Omental fat pad (tissue), 3 donors: ENCODE measurements at regions not wholly inside any gene's neighbourhood (a gene's known extent, or its start where the extent isn't known, plus 50 kb on each side); places are given as distances from the start of the nearest gene placed in this dataset.

Source experiments
- ATAC-seq: fragments of 150-250 bp; one replicate; pipeline ENCODE4 v1.9.1; 2016; ENCODE audit warnings: mild to moderate bottlenecking, moderate library complexity; ENCODE audit not compliant: low FRiP score
- DNase-seq: peaks from one replicate; pipeline ENCODE4 v3.0.0-alpha.2; 2019; ENCODE audit warnings: low spot score
- TF ChIP-seq, protein P1 (sequence below), 3 donors: fragments of 450-650 bp; IDR thresholded peaks; one replicate each; pipeline ENCODE4 v1.5.1; 2016 to 2017; ENCODE audit warnings: antibody characterized with exemption in 3 of 3, mild to moderate bottlenecking in 3 of 3, moderate library complexity in 2 of 3

DNA sequence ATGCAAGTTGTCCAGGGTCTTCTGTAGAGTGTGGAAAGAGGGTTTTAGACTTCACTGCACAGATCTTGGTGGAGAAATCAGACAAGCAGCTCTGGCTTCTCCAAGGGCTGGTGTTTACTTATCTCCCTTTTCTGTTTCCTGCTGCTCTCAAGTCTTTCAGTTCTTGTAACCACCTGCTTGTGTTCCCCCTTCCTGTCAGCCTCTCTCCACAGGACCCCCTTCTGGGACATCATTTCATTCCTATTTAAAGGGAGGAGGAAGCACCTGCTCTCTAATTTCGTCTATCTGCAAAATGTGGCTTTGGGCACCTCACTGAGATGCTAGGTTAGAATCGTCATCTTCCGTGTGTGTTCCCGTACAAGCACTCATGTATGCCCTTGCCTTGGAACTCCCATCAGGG, 636.2 kb downstream of the MTRR start:
- TF ChIP-seq, protein P1, sequence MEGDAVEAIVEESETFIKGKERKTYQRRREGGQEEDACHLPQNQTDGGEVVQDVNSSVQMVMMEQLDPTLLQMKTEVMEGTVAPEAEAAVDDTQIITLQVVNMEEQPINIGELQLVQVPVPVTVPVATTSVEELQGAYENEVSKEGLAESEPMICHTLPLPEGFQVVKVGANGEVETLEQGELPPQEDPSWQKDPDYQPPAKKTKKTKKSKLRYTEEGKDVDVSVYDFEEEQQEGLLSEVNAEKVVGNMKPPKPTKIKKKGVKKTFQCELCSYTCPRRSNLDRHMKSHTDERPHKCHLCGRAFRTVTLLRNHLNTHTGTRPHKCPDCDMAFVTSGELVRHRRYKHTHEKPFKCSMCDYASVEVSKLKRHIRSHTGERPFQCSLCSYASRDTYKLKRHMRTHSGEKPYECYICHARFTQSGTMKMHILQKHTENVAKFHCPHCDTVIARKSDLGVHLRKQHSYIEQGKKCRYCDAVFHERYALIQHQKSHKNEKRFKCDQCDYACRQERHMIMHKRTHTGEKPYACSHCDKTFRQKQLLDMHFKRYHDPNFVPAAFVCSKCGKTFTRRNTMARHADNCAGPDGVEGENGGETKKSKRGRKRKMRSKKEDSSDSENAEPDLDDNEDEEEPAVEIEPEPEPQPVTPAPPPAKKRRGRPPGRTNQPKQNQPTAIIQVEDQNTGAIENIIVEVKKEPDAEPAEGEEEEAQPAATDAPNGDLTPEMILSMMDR (IDR thresholded peaks at IDR 0.05), result no peak
- ATAC-seq (no peak), DNase-seq (no peak)

DNA sequence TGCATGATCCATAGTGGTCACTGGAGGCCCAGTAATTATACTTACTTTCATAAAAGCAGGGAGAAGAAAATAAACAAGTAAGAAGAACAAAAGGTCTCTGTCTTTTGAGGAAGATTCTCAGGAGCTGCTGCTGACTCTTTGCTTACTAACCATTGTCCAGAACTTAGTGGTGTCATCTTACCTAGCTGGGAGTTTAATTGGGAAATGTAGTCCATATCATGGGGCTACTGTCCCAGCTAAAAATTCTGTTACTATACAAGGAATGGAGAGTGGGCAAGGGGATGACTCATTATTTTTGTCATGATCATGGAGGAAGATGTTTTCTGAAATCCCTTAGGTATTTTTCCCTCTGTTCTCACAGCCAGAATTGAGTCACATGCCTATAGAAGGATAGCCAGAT, 639.3 kb downstream of the MTRR start:
- DNase-seq (no peak), ATAC-seq (no peak)
- TF ChIP-seq, protein P1 (IDR thresholded peaks at IDR 0.05), result no peak

DNA sequence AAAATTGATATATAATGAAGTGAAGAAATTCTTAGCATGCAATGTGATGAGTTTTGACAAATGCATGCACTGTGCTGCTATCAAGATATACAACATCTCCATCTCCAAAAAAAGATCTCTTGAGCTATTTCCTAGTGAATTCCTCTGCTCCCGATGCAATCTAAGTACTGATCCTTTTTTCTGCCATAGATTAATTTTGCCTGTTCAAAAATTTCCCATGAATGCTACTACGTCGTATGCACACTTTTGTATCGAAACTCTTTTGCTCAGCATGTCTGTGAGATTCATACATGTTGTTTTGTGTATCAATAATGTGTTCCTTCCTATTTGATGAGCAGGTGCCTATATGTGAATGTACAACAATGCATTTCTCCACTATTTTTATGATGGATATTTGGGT, 647.4 kb downstream of the MTRR start:
- DNase-seq (no peak), ATAC-seq (no peak)
- TF ChIP-seq, protein P1 (IDR thresholded peaks at IDR 0.05), result no peak

DNA sequence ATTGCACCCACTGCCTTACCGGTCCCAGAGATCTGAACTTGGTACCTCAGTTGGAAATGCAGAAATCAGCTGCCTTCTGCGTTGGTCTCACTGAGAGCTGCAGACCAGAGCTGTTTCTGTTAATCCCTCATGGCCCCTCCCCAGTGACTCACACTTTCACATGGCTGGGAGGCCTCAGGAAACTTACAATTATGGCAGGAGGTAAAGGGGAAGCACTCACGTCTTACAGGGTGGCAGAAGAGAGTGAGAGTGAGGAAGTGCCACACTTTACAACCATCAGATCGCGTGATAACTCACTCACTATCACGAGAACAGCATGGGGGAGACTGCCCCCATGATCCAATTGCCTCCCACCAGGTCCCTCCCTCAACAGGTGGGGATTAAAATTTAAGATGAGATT, 648.5 kb downstream of the MTRR start:
- no peak for ATAC-seq
- TF ChIP-seq, protein P1 (IDR thresholded peaks at IDR 0.05), result no peak
- DNase-seq, result no peak

DNA sequence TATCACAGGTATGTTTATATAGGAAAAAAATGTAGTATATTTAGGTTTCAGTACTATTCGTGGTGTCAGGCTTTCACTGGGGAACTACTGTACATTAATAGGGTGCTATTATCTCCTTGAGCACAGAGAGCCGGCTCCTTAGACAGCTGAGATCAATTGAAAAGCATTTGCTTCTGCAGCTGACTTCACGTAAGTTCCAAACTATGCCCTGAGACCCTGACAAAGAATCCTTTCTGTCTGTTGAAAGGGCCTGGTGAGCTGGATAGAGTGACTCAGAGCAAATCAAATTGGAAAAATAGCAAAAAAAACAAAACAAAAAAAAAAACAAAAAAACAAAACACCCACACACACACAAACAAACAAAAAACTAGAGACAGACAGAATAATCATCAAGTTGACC, 652.0 kb downstream of the MTRR start:
- DNase-seq, result no peak
- TF ChIP-seq, protein P1 (IDR thresholded peaks at IDR 0.05), result no peak
- no peak for ATAC-seq

DNA sequence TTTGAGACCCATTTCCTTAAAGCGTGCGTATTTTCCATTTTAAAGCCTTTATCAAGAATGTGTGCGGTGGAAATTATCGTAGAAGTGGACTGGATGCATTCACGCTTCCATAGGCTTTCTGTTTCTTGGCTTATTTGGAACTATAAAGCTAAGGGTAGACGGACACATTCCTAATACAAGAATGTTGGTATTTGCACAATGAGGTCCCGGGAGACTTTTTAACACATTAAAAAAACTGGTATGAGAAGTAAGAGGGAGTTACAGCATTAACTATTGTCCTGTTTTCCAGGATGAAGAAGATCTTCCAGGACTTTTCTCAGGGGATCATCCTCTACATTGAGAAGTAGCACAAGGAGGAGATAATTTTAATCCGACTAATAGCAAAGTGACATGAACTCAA, 653.0 kb downstream of the MTRR start:
- TF ChIP-seq, protein P1 (IDR thresholded peaks at IDR 0.05), result no peak
- ATAC-seq, result no peak

DNA sequence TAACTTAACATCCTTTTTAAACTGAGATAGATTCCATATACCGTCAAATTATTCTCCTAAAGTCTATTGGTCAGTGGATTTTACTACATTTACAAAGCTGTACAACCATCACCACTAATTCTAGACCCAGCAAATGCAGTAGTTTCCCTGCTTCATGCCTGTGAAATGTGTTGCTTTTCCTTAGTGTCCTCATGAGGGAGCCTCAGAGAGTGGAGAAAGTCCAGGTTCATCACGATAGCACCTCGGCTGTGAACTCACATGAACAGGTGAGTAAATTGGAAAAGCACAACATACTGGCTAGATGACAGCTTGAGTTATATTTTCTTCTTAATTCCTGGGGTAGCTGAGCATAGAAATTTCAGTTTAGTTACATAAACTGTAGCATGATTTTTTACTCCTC, 653.7 kb downstream of the MTRR start:
- DNase-seq, result no peak
- no peak for ATAC-seq
- TF ChIP-seq, protein P1 (IDR thresholded peaks at IDR 0.05), result no peak

More for the DNA sequence above, 653.0 kb downstream of the MTRR start:
- DNase-seq, result no peak
